Karpas-422 (cell line): ENCODE measurements at regions not wholly inside any gene's neighbourhood (a gene's known extent, or its start where the extent isn't known, plus 50 kb on each side); places are given as distances from the start of the nearest gene placed in this dataset.

ENCODE experiments used
- DNase-seq: peaks from one replicate; pipeline ENCODE4 v3.0.0-alpha.2; 2015
- H2AFZ ChIP-seq: fragments of 200-600 bp; sonication (generic); 2 replicates; pipeline ENCODE4 v1.6.1; 2014; ENCODE audit warnings: antibody characterized with exemption, low read length, mixed read lengths
- H3K27ac ChIP-seq: fragments of 200-600 bp; sonication (generic); 2 replicates; pipeline ENCODE4 v1.5.1; 2014; ENCODE audit warnings: mild to moderate bottlenecking, low read length, moderate library complexity
- H3K27me3 ChIP-seq: fragments of 200-600 bp; sonication (generic); 2 replicates; pipeline ENCODE4 v1.6.1; 2014; ENCODE audit warnings: low read length, mixed read lengths
- H3K36me3 ChIP-seq: fragments of 200-600 bp; sonication (generic); 2 replicates; pipeline ENCODE4 v1.6.1; 2014; ENCODE audit warnings: low read length, mixed read lengths; ENCODE audit not compliant: insufficient read depth
- H3K4me1 ChIP-seq: fragments of 200-600 bp; sonication (generic); 2 replicates; pipeline ENCODE4 v1.6.1; 2014; ENCODE audit warnings: mild to moderate bottlenecking, low read length, mixed read lengths
- H3K4me2 ChIP-seq: fragments of 200-600 bp; sonication (generic); 2 replicates; pipeline ENCODE4 v1.6.1; 2014; ENCODE audit warnings: low read length, low read depth, mild to moderate bottlenecking; ENCODE audit not compliant: poor library complexity, severe bottlenecking
- H3K4me3 ChIP-seq: fragments of 200-600 bp; sonication (generic); 2 replicates; pipeline ENCODE4 v1.5.1; 2014; ENCODE audit warnings: mild to moderate bottlenecking, antibody characterized with exemption, low read length, mixed read lengths
- H3K79me2 ChIP-seq: fragments of 200-600 bp; sonication (generic); 2 replicates; pipeline ENCODE4 v1.6.1; 2014; ENCODE audit warnings: mild to moderate bottlenecking, low read length, mixed read lengths
- H3K9ac ChIP-seq: fragments of 200-600 bp; sonication (generic); 2 replicates; pipeline ENCODE4 v1.6.0; 2014; ENCODE audit warnings: low read length
- H3K9me2 ChIP-seq: fragments of 200-600 bp; sonication (generic), shearing (Covaris generic); replicated peaks from 2 replicates; pipeline ENCODE4 v1.6.0; 2014; ENCODE audit warnings: mild to moderate bottlenecking, low read length, moderate library complexity; ENCODE audit not compliant: insufficient read depth
- H3K9me3 ChIP-seq: fragments of 300-700, 200-600 bp; sonication (generic); 2 replicates; pipeline ENCODE4 v1.6.1; 2014; ENCODE audit warnings: low read length, mixed read lengths
- H4K20me1 ChIP-seq: fragments of 200-600 bp; sonication (generic); 2 replicates; pipeline ENCODE4 v1.6.1; 2014; ENCODE audit warnings: mild to moderate bottlenecking, antibody characterized with exemption, low read length, low read depth; ENCODE audit not compliant: insufficient read depth

DNA sequence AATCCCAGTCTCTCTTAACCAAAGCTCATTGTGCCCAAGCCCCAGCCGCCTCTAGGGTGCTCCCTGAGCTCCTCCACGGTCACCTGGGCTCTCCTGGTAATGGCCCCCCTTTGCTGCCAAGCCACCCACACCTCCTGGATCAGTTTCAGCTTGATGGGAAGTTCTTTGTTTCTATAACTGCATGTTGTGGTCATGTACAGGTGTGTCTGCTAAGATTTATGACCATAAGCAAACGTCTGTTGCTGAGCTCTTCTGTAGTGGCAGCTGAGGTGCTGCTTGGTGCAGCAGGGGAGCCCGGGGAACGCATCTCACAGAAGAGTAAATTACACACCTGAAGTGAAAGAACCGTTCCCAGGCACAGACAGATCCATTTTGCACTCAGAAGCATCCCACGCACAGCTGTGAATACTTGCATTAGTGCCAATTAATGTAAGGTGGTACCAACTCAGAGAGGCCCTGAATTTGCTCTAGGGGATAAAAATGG, 194.6 kb upstream of the ARID1B start:
- H2AFZ ChIP-seq, result no peak overlapping the region
- DNase-seq, result no peak
- H3K9me3 ChIP-seq, result peaks cover 9% of the 10 kb centered on the region
- H4K20me1 ChIP-seq, result no peaks in the 10 kb centered on the region
- no peaks in the 10 kb centered on the region for H3K79me2 ChIP-seq
- peaks cover 5% of the 10 kb centered on the region; the same call in 1 of the 2 replicates for H3K4me1 ChIP-seq
- no peak overlapping the region for H3K9ac ChIP-seq
- H3K9me2 ChIP-seq, result no peaks in the 10 kb centered on the region
- no peak overlapping the region for H3K27ac ChIP-seq
- no peak overlapping the region for H3K4me3 ChIP-seq
- no peak overlapping the region for H3K4me2 ChIP-seq
- peaks cover 4% of the 10 kb centered on the region; the same call in 1 of the 2 replicates for H3K27me3 ChIP-seq
- no peaks in the 10 kb centered on the region for H3K36me3 ChIP-seq

DNA sequence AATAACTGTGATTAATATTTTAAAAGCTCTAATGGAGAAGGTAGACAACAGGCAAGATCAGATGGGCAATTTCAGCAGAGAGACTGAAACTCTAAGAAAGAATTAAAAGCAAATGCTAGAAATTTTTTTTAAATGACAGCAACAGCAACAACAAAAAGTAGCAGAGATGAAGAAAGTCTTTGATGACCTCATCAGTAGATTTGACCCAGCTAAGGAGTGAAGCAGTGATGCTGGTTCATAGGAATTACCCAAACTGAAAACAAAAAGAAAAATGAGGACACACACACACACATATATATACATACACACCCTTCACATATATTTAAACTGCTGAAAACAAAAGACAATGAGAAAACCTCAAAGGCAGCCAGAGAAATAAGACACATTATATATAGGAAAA, 197.6 kb upstream of the ARID1B start:
- Histone ChIP-seq H3K4me3 (no peak overlapping the region), H2AFZ (no peak overlapping the region), H3K36me3 (no peaks in the 10 kb centered on the region), H3K9me2 (no peaks in the 10 kb centered on the region), H4K20me1 (no peaks in the 10 kb centered on the region), H3K27me3 (peaks cover 7% of the 10 kb centered on the region; the same call in 1 of the 2 replicates), H3K4me2 (no peak overlapping the region), H3K9me3 (peaks cover 10% of the 10 kb centered on the region), H3K27ac (no peak overlapping the region), H3K79me2 (no peaks in the 10 kb centered on the region), H3K4me1 (no peaks in the 10 kb centered on the region), H3K9ac (no peak overlapping the region)
- no peak for DNase-seq

DNA sequence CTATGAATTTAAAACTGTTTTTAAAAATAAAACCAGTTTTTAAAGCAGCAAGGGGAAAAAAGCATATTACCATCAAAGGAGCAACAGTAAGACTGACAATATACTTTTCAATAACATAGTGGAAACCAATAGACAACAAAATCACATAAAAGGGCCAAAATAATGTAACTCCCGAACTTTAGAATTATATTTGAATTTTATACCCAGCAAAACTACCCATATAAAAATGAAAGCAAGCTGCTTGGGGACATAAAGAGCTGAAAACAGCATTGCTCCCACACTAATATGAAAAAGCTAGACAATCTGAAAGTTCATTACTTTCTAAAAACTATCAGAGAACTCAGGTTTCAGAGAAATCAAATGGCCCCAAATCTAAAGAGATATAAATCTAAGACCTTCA, 199.4 kb upstream of the ARID1B start:
- Histone ChIP-seq H3K36me3 (no peaks in the 10 kb centered on the region), H4K20me1 (no peaks in the 10 kb centered on the region), H3K9me2 (no peaks in the 10 kb centered on the region), H3K27ac (no peak overlapping the region), H3K4me3 (no peak overlapping the region), H3K79me2 (no peaks in the 10 kb centered on the region), H3K27me3 (peaks cover 7% of the 10 kb centered on the region; the same call in 1 of the 2 replicates), H3K4me1 (no peaks in the 10 kb centered on the region), H3K9me3 (peaks cover 10% of the 10 kb centered on the region), H3K4me2 (no peak overlapping the region), H3K9ac (no peak overlapping the region), H2AFZ (no peak overlapping the region)
- DNase-seq, result no peak

DNA sequence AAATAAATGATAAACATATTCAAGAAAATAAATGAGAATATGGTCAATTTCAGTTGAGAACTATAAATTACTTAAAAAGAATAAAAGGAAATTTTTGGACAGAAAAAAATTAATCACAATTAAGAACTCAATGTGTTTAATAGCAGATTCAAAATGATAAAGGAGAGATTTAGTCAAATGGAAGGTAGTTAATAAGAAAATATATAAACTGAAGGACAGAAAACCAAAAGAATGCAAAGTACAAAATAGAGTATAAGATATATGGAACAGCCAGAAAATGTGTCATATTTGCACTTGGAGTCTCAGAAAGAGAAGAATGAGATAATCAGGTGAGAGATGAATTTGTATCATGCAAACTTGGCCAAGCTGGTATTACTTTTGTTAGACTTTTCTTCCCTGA, 201.8 kb upstream of the ARID1B start:
- H3K9me2 ChIP-seq, result no peaks in the 10 kb centered on the region
- H3K27ac ChIP-seq, result no peak overlapping the region
- H3K4me3 ChIP-seq, result no peak overlapping the region
- H3K4me2 ChIP-seq, result no peak overlapping the region
- no peaks in the 10 kb centered on the region for H3K4me1 ChIP-seq
- no peaks in the 10 kb centered on the region for H4K20me1 ChIP-seq
- peaks cover 7% of the 10 kb centered on the region; the same call in 1 of the 2 replicates for H3K27me3 ChIP-seq
- peaks cover 10% of the 10 kb centered on the region for H3K9me3 ChIP-seq
- no peak for DNase-seq
- H3K9ac ChIP-seq, result no peak overlapping the region
- H3K79me2 ChIP-seq, result no peaks in the 10 kb centered on the region
- no peaks in the 10 kb centered on the region for H3K36me3 ChIP-seq
- H2AFZ ChIP-seq, result no peak overlapping the region

DNA sequence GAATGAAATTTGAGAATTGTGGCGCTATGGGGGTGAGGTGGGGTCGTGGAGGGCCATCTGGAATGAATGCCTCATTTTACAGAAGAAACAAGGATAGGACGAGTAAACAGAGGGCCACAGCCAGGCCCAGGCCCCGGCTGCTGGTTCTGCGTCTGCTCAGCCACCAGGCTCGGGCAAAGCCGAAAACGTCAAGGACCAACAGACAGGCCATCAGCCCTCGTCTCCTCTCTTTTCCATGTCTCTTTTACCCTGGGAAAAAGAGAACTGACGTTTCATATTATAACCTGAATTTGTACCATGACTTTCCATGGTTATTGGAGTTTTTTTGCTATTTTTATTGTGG, 212.4 kb upstream of the ARID1B start:
- H3K9me3 ChIP-seq, result no peaks in the 10 kb centered on the region
- H3K9ac ChIP-seq, result no peak overlapping the region
- H2AFZ ChIP-seq, result no peak overlapping the region
- H3K9me2 ChIP-seq, result no peaks in the 10 kb centered on the region
- no peak overlapping the region for H3K4me3 ChIP-seq
- H3K27me3 ChIP-seq, result no peaks in the 10 kb centered on the region; the same call in 1 of the 2 replicates
- no peak overlapping the region for H3K27ac ChIP-seq
- no peak for DNase-seq
- no peaks in the 10 kb centered on the region for H3K79me2 ChIP-seq
- no peaks in the 10 kb centered on the region for H4K20me1 ChIP-seq
- no peak overlapping the region for H3K4me2 ChIP-seq
- no peaks in the 10 kb centered on the region for H3K36me3 ChIP-seq
- peaks cover 12% of the 10 kb centered on the region for H3K4me1 ChIP-seq

DNA sequence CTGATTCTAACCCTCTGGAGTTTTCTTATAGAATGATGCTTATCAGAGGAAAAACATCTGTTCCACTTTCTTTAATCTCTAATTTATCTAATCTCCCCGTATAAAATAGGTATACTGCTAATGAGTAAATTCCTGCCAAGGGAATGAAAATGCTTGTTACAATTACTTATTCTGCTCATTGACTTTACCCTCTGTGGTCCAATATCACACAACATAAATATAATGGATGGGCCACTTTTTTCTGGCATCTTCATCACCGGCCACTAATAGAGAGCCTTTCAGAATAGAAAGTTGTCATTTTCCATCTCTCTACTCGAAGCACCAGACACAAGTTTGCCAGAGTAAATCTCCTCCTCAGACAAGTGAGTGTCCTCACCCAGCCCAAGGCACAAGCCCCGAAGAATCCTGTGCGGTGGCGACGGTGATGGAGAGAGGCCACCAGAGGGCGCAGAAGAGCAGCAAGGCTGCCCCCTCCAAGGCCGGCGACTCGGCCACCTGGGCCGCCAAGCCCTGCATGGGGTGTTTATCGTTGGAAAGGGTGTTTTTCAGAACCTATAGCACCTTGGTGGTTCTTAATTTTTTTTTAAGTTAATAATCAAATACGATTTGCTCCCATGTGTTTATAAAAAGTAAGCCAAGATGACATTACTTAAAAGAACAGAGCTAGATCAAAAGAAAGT, 212.9 kb upstream of the ARID1B start:
- Histone ChIP-seq H3K27me3 (no peaks in the 10 kb centered on the region; the same call in 1 of the 2 replicates), H3K9ac (no peak overlapping the region), H3K9me3 (no peaks in the 10 kb centered on the region), H4K20me1 (no peaks in the 10 kb centered on the region), H2AFZ (no peak overlapping the region), H3K4me3 (no peak overlapping the region), H3K4me2 (peak overlapping the region; percentile 3), H3K27ac (no peak overlapping the region), H3K79me2 (no peaks in the 10 kb centered on the region), H3K9me2 (no peaks in the 10 kb centered on the region), H3K36me3 (no peaks in the 10 kb centered on the region), H3K4me1 (peaks cover 12% of the 10 kb centered on the region)
- DNase-seq, result peak; percentile 87

DNA sequence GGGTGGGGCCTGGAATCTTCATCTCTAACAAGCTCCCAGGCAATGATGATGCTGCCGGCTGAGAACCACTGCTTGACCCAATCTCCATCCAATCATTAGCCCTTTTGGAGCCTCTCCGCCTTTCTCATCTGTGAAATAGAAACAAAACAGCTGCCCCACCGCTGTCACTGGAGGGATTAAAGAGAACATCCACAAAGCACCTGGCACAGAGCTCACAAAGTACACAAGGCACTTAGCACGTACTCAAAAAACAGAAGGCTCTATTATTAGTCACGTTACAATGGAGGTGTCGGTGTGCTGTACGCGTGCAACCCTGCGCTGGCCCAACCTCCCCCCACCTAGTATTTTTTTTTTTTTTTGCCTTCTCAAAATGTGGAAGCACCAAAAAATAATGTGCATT, 213.5 kb upstream of the ARID1B start:
- H3K27ac ChIP-seq, result no peak overlapping the region

DNA sequence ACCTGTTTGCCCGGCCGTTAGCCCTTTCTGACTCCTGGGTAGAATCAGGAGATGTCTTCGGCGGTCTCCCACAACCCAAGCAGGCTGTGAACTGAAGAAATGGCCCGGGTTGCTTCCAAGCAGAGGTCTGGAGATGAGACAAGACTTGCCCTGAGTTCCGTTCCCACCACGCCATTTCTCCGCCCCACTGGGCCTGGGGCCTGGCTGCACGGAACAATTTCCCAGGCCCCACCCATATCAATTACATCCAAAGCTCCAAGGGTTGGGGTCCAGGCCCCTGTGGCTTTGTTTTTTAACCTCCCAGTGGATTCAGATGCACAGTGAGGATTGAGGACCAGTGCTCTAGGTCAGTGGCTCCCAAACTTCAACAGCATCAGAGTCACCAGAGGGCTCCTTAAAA, 214.5 kb upstream of the ARID1B start:
- Histone ChIP-seq H3K4me2 (no peak overlapping the region), H3K4me1 (peaks cover 12% of the 10 kb centered on the region), H3K4me3 (no peak overlapping the region), H3K27me3 (no peaks in the 10 kb centered on the region; the same call in 1 of the 2 replicates), H4K20me1 (no peaks in the 10 kb centered on the region), H3K9me2 (no peaks in the 10 kb centered on the region), H3K79me2 (no peaks in the 10 kb centered on the region), H3K9me3 (no peaks in the 10 kb centered on the region), H3K27ac (no peak overlapping the region), H3K9ac (no peak overlapping the region), H2AFZ (no peak overlapping the region), H3K36me3 (no peaks in the 10 kb centered on the region)
- DNase-seq, result no peak

More for the DNA sequence above, 213.5 kb upstream of the ARID1B start:
- Histone ChIP-seq H3K9ac (no peak overlapping the region), H3K79me2 (no peaks in the 10 kb centered on the region), H2AFZ (no peak overlapping the region), H3K9me3 (no peaks in the 10 kb centered on the region), H3K27me3 (no peaks in the 10 kb centered on the region; the same call in 1 of the 2 replicates), H3K9me2 (no peaks in the 10 kb centered on the region), H3K4me3 (no peak overlapping the region), H3K36me3 (no peaks in the 10 kb centered on the region), H3K4me1 (peaks cover 12% of the 10 kb centered on the region), H3K4me2 (peak overlapping the region; percentile 3), H4K20me1 (no peaks in the 10 kb centered on the region)
- DNase-seq, result no peak
